ENCODE measurements at regions not wholly inside any gene's neighbourhood (a gene's known extent, or its start where the extent isn't known, plus 50 kb on each side); places are given as distances from the start of the nearest gene placed in this dataset.

DNA sequence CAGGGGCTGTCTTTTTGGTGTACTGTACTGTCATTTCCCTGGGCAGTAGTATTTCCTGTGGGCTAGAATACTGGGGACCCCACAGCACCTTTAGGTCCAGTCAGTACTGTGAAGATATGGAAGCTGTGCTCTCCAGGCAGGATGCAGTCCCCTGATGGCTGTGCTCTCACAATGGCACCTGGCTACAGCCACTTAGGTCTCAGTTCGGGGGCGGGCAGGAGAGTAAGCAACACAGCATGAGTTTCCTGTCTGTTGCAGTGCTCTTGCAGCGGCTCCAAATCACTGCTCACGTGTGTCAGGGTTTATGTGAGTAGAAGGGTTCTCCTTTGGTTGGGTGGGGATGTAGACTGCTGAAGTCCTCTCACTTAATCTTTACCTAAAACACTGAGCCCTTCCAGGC, 810.4 kb downstream of the DACH1 start:
- TF ChIP-seq CTCF (IDR thresholded peaks at IDR 0.05) (no peak), POLR2A (IDR thresholded peaks at IDR 0.05) (no peak), POLR2AphosphoS5 (IDR thresholded peaks at IDR 0.05) (no peak)
